Nephron (organoid): ENCODE measurements at regions not wholly inside any gene's neighbourhood (a gene's known extent, or its start where the extent isn't known, plus 50 kb on each side); places are given as distances from the start of the nearest gene placed in this dataset.
A peak's percentile ranks its signal among the peaks of the same experiment; 100 is the strongest.
"Not testable (repeated sequence)": the region's sequence is repeated elsewhere in the genome, so short reads cannot be mapped to it uniquely, and the experiment has no call there.

Experiments
- H3K27ac Mint-ChIP-seq, 3 experiments: 2 replicates each; pipeline ENCODE4 v1.8.0; 2020; ENCODE audit warnings: mixed read lengths in 3 of 3, mild to moderate bottlenecking in 2 of 3, moderate library complexity in 1 of 3
- H3K27me3 Mint-ChIP-seq: 2 replicates; pipeline ENCODE4 v1.8.0; 2021; ENCODE audit warnings: low read depth, mild to moderate bottlenecking, moderate library complexity, mixed read lengths
- H3K36me3 Mint-ChIP-seq: 2 replicates; pipeline ENCODE4 v1.8.0; 2020; ENCODE audit warnings: low read depth, mixed read lengths
- H3K4me1 Mint-ChIP-seq: 2 replicates; pipeline ENCODE4 v1.8.0; 2020; ENCODE audit warnings: mixed read lengths
- H3K4me3 Mint-ChIP-seq, 3 experiments: 2 replicates each; pipeline ENCODE4 v1.8.0; 2020; ENCODE audit warnings: mild to moderate bottlenecking in 3 of 3, mixed read lengths in 3 of 3, moderate library complexity in 2 of 3
- H3K9me3 Mint-ChIP-seq: 2 replicates; pipeline ENCODE4 v1.8.0; 2020; ENCODE audit warnings: mixed read lengths
- TF ChIP-seq, protein P1 (sequence below), 3 experiments: fragments of 200-600 bp; sonication (generic); IDR thresholded peaks; one replicate each; pipeline ENCODE4 v1.5.0; 2021; ENCODE audit warnings: antibody characterized with exemption in 3 of 3; ENCODE audit not compliant: unreplicated experiment in 3 of 3

DNA sequence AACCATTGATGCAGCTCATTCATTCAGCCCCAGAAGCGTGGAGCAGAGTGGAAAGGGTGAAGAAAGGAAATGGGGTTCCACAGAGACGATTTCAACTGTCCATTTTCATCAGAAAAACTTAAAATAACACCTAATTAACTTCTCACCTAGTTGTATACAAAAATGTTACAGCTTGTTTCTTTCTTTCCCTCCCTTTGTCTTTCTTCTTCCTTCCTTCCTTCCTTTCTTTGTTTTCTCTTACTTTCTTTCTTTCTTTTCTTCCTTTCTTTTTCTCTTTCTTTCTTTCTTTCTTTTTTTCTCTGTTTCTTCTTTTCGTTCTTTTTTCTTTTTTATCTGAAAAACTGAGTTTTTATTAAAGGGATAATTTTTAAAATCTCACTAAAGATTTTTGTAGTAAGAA is 105.9 kb upstream of the GNAI1 start:
- Mint-ChIP-seq H3K9me3 (peaks cover 16% of the 10 kb centered on the region), H3K36me3 (no peaks in the 10 kb centered on the region), H3K4me3 (no peak overlapping the region), H3K27me3 (no peaks in the 10 kb centered on the region), H3K27ac (no peak overlapping the region), H3K4me1 (no peaks in the 10 kb centered on the region)
- TF ChIP-seq, protein P1, sequence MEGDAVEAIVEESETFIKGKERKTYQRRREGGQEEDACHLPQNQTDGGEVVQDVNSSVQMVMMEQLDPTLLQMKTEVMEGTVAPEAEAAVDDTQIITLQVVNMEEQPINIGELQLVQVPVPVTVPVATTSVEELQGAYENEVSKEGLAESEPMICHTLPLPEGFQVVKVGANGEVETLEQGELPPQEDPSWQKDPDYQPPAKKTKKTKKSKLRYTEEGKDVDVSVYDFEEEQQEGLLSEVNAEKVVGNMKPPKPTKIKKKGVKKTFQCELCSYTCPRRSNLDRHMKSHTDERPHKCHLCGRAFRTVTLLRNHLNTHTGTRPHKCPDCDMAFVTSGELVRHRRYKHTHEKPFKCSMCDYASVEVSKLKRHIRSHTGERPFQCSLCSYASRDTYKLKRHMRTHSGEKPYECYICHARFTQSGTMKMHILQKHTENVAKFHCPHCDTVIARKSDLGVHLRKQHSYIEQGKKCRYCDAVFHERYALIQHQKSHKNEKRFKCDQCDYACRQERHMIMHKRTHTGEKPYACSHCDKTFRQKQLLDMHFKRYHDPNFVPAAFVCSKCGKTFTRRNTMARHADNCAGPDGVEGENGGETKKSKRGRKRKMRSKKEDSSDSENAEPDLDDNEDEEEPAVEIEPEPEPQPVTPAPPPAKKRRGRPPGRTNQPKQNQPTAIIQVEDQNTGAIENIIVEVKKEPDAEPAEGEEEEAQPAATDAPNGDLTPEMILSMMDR (IDR thresholded peaks at IDR 0.05; ENCODE audit: unreplicated experiment in 3 of 3): no peak

DNA sequence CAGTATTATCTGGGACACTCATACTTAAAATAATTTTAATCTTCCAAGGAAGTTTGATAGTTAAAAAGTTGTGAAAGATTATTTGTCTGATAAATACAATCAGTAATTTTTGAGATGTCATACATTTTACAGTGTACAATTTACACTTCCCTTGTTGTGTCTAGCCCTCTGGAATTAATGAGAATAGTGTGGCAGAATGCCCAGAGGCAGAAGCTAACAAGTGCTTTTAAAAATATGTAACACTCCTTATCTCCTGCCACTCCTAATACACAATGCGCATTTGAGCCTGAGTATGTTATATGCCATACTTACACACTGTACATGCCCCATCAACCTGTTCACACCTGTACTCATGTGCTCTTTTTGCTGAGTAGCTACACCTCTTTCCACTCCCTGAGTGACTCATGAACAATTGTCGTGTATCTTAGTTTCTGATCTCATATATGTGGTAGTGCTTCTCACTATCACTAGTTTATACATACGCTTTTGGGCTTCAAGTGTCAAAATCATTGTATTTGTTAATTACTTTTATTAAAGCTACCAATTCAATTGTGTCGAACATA is 106.9 kb upstream of the GNAI1 start:
- no peak overlapping the region for H3K27ac Mint-ChIP-seq
- peaks cover 26% of the 10 kb centered on the region for H3K9me3 Mint-ChIP-seq

GRCh38 chr7:80026766-80027165 is 107.9 kb upstream of the GNAI1 start:
- Mint-ChIP-seq H3K4me1 (no peaks in the 10 kb centered on the region), H3K9me3 (peaks cover 34% of the 10 kb centered on the region), H3K27ac (no peak overlapping the region)

More for the DNA sequence above, 106.9 kb upstream of the GNAI1 start:
- Mint-ChIP-seq H3K36me3 (peaks cover 2% of the 10 kb centered on the region), H3K4me1 (no peaks in the 10 kb centered on the region), H3K27me3 (no peaks in the 10 kb centered on the region), H3K4me3 (no peak overlapping the region)
- TF ChIP-seq, protein P1 (IDR thresholded peaks at IDR 0.05; ENCODE audit: unreplicated experiment in 3 of 3): no peak

GRCh38 chr7:80020277-80020676 is 114.4 kb upstream of the GNAI1 start:
- H3K27ac Mint-ChIP-seq, H3K27me3 Mint-ChIP-seq, H3K4me1 Mint-ChIP-seq, H3K4me3 Mint-ChIP-seq: not testable (repeated sequence)
- peaks cover 13% of the 10 kb centered on the region for H3K36me3 Mint-ChIP-seq
- H3K9me3 Mint-ChIP-seq: peaks cover 38% of the 10 kb centered on the region

More at GRCh38 chr7:80026766-80027165, 107.9 kb upstream of the GNAI1 start:
- Mint-ChIP-seq H3K36me3 (peaks cover 9% of the 10 kb centered on the region), H3K27me3 (no peaks in the 10 kb centered on the region), H3K4me3 (no peak overlapping the region)
- TF ChIP-seq, protein P1 (IDR thresholded peaks at IDR 0.05; ENCODE audit: unreplicated experiment in 3 of 3): no peak

DNA sequence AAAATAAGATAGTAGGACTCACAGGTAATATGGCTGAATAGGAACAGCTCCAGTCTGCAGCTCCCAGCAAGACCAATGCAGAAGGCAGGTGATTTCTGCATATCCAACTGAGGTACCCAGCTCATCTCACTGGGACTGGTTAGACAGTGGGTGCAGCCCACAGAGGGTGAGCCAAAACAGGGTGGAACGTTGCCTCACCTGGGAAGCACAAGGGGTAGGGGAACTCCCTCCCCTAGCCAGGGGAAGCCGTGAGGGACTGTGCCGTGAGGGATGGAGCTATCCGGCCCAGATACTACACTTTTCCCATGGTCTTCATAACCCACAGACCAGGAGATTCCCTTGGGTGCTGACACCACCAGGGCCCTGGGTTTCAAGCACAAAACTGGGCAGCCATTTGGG is 114.8 kb upstream of the GNAI1 start:
- H3K36me3 Mint-ChIP-seq: peaks cover 13% of the 10 kb centered on the region
- peaks cover 34% of the 10 kb centered on the region for H3K9me3 Mint-ChIP-seq
- H3K4me1 Mint-ChIP-seq, H3K4me3 Mint-ChIP-seq, H3K27me3 Mint-ChIP-seq, H3K27ac Mint-ChIP-seq: not testable (repeated sequence)

- H3K4me3 Mint-ChIP-seq: no peak overlapping the region
- H3K27me3 Mint-ChIP-seq: no peaks in the 10 kb centered on the region
- no peaks in the 10 kb centered on the region for H3K4me1 Mint-ChIP-seq
- TF ChIP-seq, protein P1 (IDR thresholded peaks at IDR 0.05; ENCODE audit: unreplicated experiment in 3 of 3): peak; percentile 89 to 91 (median 90)
- H3K27ac Mint-ChIP-seq: no peak overlapping the region
- peaks cover 32% of the 10 kb centered on the region for H3K9me3 Mint-ChIP-seq
- peaks cover 13% of the 10 kb centered on the region for H3K36me3 Mint-ChIP-seq
Observed at GRCh38 chr7:80018941-80019808, 115.5 kb upstream of the GNAI1 start.
